ENCODE measurements at regions not wholly inside any gene's neighbourhood (a gene's known extent, or its start where the extent isn't known, plus 50 kb on each side); places are given as distances from the start of the nearest gene placed in this dataset.

- H3K4me3 ChIP-seq (ENCODE audit: low read length) = no peak overlapping the region
- no peaks in the 10 kb centered on the region for H3F3A ChIP-seq (ENCODE audit: control insufficient read depth, insufficient read depth)
- no peaks in the 10 kb centered on the region for H3K4me1 ChIP-seq (ENCODE audit: control insufficient read depth, low read length)
- H3K79me2 ChIP-seq (ENCODE audit: control insufficient read depth, low read length) = no peaks in the 10 kb centered on the region
- H3K27me3 ChIP-seq (ENCODE audit: control insufficient read depth, low read length) = no peaks in the 10 kb centered on the region
- no peaks in the 10 kb centered on the region for H4K20me1 ChIP-seq (ENCODE audit: control insufficient read depth, insufficient read depth, low read depth, low read length)
- TF ChIP-seq EZH2phosphoT487 (IDR thresholded peaks at IDR 0.05; ENCODE audit: borderline replicate concordance, low read length) = no peak
- TF ChIP-seq, protein P1, sequence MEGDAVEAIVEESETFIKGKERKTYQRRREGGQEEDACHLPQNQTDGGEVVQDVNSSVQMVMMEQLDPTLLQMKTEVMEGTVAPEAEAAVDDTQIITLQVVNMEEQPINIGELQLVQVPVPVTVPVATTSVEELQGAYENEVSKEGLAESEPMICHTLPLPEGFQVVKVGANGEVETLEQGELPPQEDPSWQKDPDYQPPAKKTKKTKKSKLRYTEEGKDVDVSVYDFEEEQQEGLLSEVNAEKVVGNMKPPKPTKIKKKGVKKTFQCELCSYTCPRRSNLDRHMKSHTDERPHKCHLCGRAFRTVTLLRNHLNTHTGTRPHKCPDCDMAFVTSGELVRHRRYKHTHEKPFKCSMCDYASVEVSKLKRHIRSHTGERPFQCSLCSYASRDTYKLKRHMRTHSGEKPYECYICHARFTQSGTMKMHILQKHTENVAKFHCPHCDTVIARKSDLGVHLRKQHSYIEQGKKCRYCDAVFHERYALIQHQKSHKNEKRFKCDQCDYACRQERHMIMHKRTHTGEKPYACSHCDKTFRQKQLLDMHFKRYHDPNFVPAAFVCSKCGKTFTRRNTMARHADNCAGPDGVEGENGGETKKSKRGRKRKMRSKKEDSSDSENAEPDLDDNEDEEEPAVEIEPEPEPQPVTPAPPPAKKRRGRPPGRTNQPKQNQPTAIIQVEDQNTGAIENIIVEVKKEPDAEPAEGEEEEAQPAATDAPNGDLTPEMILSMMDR (IDR thresholded peaks at IDR 0.05; ENCODE audit: low read depth, low read length, poor library complexity, severe bottlenecking) = no peak
- no peaks in the 10 kb centered on the region for H3K36me3 ChIP-seq (ENCODE audit: control insufficient read depth, low read length)
- no peak overlapping the region for H3K27ac ChIP-seq (ENCODE audit: low read depth, low read length)
- H3K9me2 ChIP-seq (replicated peaks; ENCODE audit: control insufficient read depth, low read length) = no peaks in the 10 kb centered on the region
- H3K9me3 ChIP-seq (ENCODE audit: control insufficient read depth, insufficient read depth, low read length) = no peaks in the 10 kb centered on the region
- no peak overlapping the region for H3K4me2 ChIP-seq (ENCODE audit: low read length)
These were observed 70.3 kb upstream of the TARS1 start for GRCh38 chr5:33370466-33370859.

DNA sequence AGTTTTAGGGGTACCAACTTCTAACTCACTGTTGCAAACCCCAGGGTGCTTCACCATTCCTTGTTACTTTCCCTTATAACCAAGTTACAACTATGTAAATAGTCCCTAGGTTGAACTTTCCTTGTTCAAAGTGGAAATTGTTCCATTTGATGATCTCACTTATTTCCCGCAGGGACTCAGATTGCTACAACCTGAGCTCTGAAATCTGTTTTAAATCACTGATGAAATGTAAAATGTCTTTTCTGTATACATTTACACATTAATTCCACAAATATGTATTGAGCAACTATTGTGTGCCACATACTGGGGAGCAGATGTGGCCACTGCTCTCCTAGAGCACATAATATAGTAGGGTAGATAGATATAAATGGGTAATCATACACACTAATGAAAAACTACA, 69.1 kb upstream of the TARS1 start:
- TF ChIP-seq EZH2phosphoT487 (IDR thresholded peaks at IDR 0.05; ENCODE audit: borderline replicate concordance, low read length) = no peak
- TF ChIP-seq, protein P1 (IDR thresholded peaks at IDR 0.05; ENCODE audit: low read depth, low read length, poor library complexity, severe bottlenecking) = no peak
- Histone ChIP-seq H3K4me2 (ENCODE audit: low read length) (no peak overlapping the region), H3K79me2 (ENCODE audit: control insufficient read depth, low read length) (no peaks in the 10 kb centered on the region), H3K27me3 (ENCODE audit: control insufficient read depth, low read length) (no peaks in the 10 kb centered on the region), H3K9me2 (replicated peaks; ENCODE audit: control insufficient read depth, low read length) (no peaks in the 10 kb centered on the region), H3F3A (ENCODE audit: control insufficient read depth, insufficient read depth) (no peaks in the 10 kb centered on the region), H3K9me3 (ENCODE audit: control insufficient read depth, insufficient read depth, low read length) (no peaks in the 10 kb centered on the region), H3K27ac (ENCODE audit: low read depth, low read length) (no peak overlapping the region), H4K20me1 (ENCODE audit: control insufficient read depth, insufficient read depth, low read depth, low read length) (no peaks in the 10 kb centered on the region), H3K4me3 (ENCODE audit: low read length) (no peak overlapping the region), H3K36me3 (ENCODE audit: control insufficient read depth, low read length) (no peaks in the 10 kb centered on the region), H3K4me1 (ENCODE audit: control insufficient read depth, low read length) (no peaks in the 10 kb centered on the region)

GRCh38 chr5:33372721-33373472, 67.9 kb upstream of the TARS1 start:
- Histone ChIP-seq H3F3A (ENCODE audit: control insufficient read depth, insufficient read depth) (no peaks in the 10 kb centered on the region), H3K79me2 (ENCODE audit: control insufficient read depth, low read length) (no peaks in the 10 kb centered on the region), H3K27me3 (ENCODE audit: control insufficient read depth, low read length) (no peaks in the 10 kb centered on the region), H3K9me2 (replicated peaks; ENCODE audit: control insufficient read depth, low read length) (no peaks in the 10 kb centered on the region), H3K9me3 (ENCODE audit: control insufficient read depth, insufficient read depth, low read length) (no peaks in the 10 kb centered on the region), H3K27ac (ENCODE audit: low read depth, low read length) (no peak overlapping the region), H3K4me1 (ENCODE audit: control insufficient read depth, low read length) (no peaks in the 10 kb centered on the region), H3K4me3 (ENCODE audit: low read length) (no peak overlapping the region), H4K20me1 (ENCODE audit: control insufficient read depth, insufficient read depth, low read depth, low read length) (no peaks in the 10 kb centered on the region), H3K4me2 (ENCODE audit: low read length) (no peak overlapping the region), H3K36me3 (ENCODE audit: control insufficient read depth, low read length) (no peaks in the 10 kb centered on the region)
- TF ChIP-seq, protein P1 (IDR thresholded peaks at IDR 0.05; ENCODE audit: low read depth, low read length, poor library complexity, severe bottlenecking) = no peak
- TF ChIP-seq EZH2phosphoT487 (IDR thresholded peaks at IDR 0.05; ENCODE audit: borderline replicate concordance, low read length) = no peak

All from DOHH2 (cell line).